ENCODE measurements at regions not wholly inside any gene's neighbourhood (a gene's known extent, or its start where the extent isn't known, plus 50 kb on each side); places are given as distances from the start of the nearest gene placed in this dataset.

- TF ChIP-seq POLR2A (IDR thresholded peaks at IDR 0.05; ENCODE audit: low read depth, low read length) (no peak), POLR2AphosphoS5 (IDR thresholded peaks at IDR 0.05; ENCODE audit: low read depth, low read length) (no peak), TAF1 (IDR thresholded peaks at IDR 0.05; ENCODE audit: borderline replicate concordance, low read depth, low read length) (no peak)
Observed at GRCh38 chr3:150142936-150143335, 172.2 kb upstream of the PFN2 start.

All from GM12892 (cell line).